Esophagus muscularis mucosa (tissue), 3 donors: ENCODE measurements at regions not wholly inside any gene's neighbourhood (a gene's known extent, or its start where the extent isn't known, plus 50 kb on each side); places are given as distances from the start of the nearest gene placed in this dataset.

Experiments used
- CTCF ChIP-seq, 3 experiments: fragments of 200-600 bp in 2 of 3; fragments of 450-650 bp in 1 of 3; sonication (generic) in 2 of 3; IDR thresholded peaks; one replicate each; pipeline ENCODE4 v1.5.1; 2017 to 2019; ENCODE audit warnings: antibody characterized with exemption in 3 of 3, mild to moderate bottlenecking in 2 of 3, moderate library complexity in 1 of 3
- POLR2A ChIP-seq: fragments of 450-650 bp; IDR thresholded peaks from one replicate; pipeline ENCODE4 v1.6.1; 2017; ENCODE audit warnings: antibody characterized with exemption, moderate library complexity, mild to moderate bottlenecking, low read depth

- TF ChIP-seq CTCF (IDR thresholded peaks at IDR 0.05) (no peak), POLR2A (no peak)
Measured at GRCh38 chr3:30384546-30385072, 221.8 kb upstream of the TGFBR2 start.
